ENCODE measurements at regions not wholly inside any gene's neighbourhood (a gene's known extent, or its start where the extent isn't known, plus 50 kb on each side); places are given as distances from the start of the nearest gene placed in this dataset.

GRCh38 chr13:109273326-109273751, 513.0 kb downstream of the IRS2 start:
- FAIRE-seq: no peak
- 1% methylated on average over 3 of the region's 3 CpGs for WGBS (ENCODE audit: insufficient coverage, insufficient replicate concordance, low lambda C conversion rate, missing lambda C conversion rate)

More at GRCh38 chr13:109273326-109273751, 513.0 kb downstream of the IRS2 start:
- Histone ChIP-seq H3K27me3 (replicated peaks in 1 of 2; ENCODE audit: control insufficient read depth in 2 of 2, insufficient read depth in 2 of 2, low read length in 1 of 2) (no peaks in the 10 kb centered on the region), H4K20me1 (ENCODE audit: control insufficient read depth, insufficient read depth) (no peaks in the 10 kb centered on the region), H3K9me3 (replicated peaks; ENCODE audit: control insufficient read depth, insufficient read depth, low read length) (no peaks in the 10 kb centered on the region; the same call in 2 of the 3 replicates), H3K36me3 (ENCODE audit: control insufficient read depth in 2 of 2, insufficient read depth in 2 of 2, low read length in 1 of 2) (no peaks in the 10 kb centered on the region), H3K79me2 (ENCODE audit: control insufficient read depth, insufficient read depth, low read length) (no peaks in the 10 kb centered on the region), H3K4me1 (ENCODE audit: control insufficient read depth, insufficient read depth, low read length) (no peaks in the 10 kb centered on the region), H3K27ac (ENCODE audit: control insufficient read depth, insufficient read depth) (no peak overlapping the region), H3K9ac (ENCODE audit: control insufficient read depth, insufficient read depth, low read length) (no peak overlapping the region), H3K4me3 (no peak overlapping the region), H3K4me2 (ENCODE audit: control insufficient read depth, insufficient read depth) (no peak overlapping the region), H2AFZ (ENCODE audit: control insufficient read depth, low read depth, low read length) (no peak overlapping the region)
- in situ Hi-C loops (cut with MboI): no loop called here
- intact Hi-C loops (cut with micrococcal nuclease; ENCODE audit: unreplicated experiment): no loop called here
- ChIA-PET RAD21 (ENCODE audit: unreplicated experiment) (no interaction called here), CTCF (interaction anchor here (2.0 kb wide), 1 partner anchor 9 kb away, joined by 5 read pairs; no protein-coding TSS in a partner anchor), SMC1A (ENCODE audit: uncharacterized antibody, unreplicated experiment) (interaction anchor here (0.9 kb wide), 1 partner anchor 69 kb away, joined by 3 read pairs; no protein-coding TSS in a partner anchor), POLR2A (no interaction called here)
- no peak for TF ChIP-seq STAT3 (IDR thresholded peaks at IDR 0.05; ENCODE audit: low read depth, low read length)
- no peak for TF ChIP-seq RCOR1 (conservative IDR thresholded peaks at IDR 0.05; ENCODE audit: low read depth, low read length)
- no peak for TF ChIP-seq TARDBP (IDR thresholded peaks at IDR 0.05; ENCODE audit: borderline replicate concordance)
- no peak for TF ChIP-seq SPI1 (IDR thresholded peaks at IDR 0.05; ENCODE audit: borderline replicate concordance, insufficient read depth, low read depth, low read length)
- TF ChIP-seq ASH2L (IDR thresholded peaks at IDR 0.05; ENCODE audit: borderline replicate concordance, low read depth): no peak
- no peak for TF ChIP-seq JUNB (IDR thresholded peaks at IDR 0.05)
- TF ChIP-seq NBN (IDR thresholded peaks at IDR 0.05): no peak
- no peak for TF ChIP-seq ZNF384 (IDR thresholded peaks at IDR 0.05; ENCODE audit: borderline replicate concordance, low read depth, low read length)
- TF ChIP-seq NR2C1 (IDR thresholded peaks at IDR 0.05): no peak
- no peak for TF ChIP-seq RB1 (IDR thresholded peaks at IDR 0.05; ENCODE audit: borderline replicate concordance)
- no peak for TF ChIP-seq POLR2AphosphoS2 (IDR thresholded peaks at IDR 0.05; ENCODE audit: low read depth, low read length)
- no peak for TF ChIP-seq LARP7 (IDR thresholded peaks at IDR 0.05)
- TF ChIP-seq ZNF217 (IDR thresholded peaks at IDR 0.05): no peak
- TF ChIP-seq GATAD2B (conservative IDR thresholded peaks at IDR 0.05; ENCODE audit: low read depth): no peak
- TF ChIP-seq IRF5 (IDR thresholded peaks at IDR 0.05; ENCODE audit: borderline replicate concordance): no peak
- TF ChIP-seq EZH2 (IDR thresholded peaks at IDR 0.05; ENCODE audit: borderline replicate concordance, control insufficient read depth, low read depth, low read length): no peak
- no peak for TF ChIP-seq CBFB (IDR thresholded peaks at IDR 0.05; ENCODE audit: low read depth)
- ATAC-seq (no peak), DNase-seq (ENCODE audit: low read depth, low spot score) (no peak)
- no TSS peak for BruUV-seq (replicated peaks)

Measured in GM12878 (cell line).